ENCODE measurements at regions not wholly inside any gene's neighbourhood (a gene's known extent, or its start where the extent isn't known, plus 50 kb on each side); places are given as distances from the start of the nearest gene placed in this dataset.

DNA sequence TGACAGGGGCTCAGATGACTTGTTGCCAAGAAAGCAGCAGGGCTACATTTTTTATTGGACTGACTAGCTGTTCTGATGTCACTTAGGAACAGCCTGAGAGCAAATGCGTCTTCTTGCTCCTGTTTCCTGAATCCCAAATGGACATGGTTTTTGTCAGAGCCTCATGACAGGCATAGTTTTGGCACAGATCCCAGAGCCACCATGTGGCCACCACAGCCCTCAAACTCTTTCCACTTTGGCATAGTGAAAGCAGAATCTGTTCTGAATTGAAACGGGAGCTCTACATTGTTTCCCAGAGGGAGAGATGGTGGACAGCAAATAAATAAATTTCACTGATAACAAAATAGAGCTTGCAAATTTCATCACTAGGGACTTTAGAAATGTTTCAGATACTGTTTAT lies 222.2 kb downstream of the C11orf87 start:
- TF ChIP-seq CTCF (IDR thresholded peaks at IDR 0.05) (no peak), POLR2AphosphoS5 (IDR thresholded peaks at IDR 0.05) (peak in 3 of 4 donors; percentile 48 to 65 (median 62)), EP300 (IDR thresholded peaks at IDR 0.05) (no peak), POLR2A (IDR thresholded peaks at IDR 0.05) (no peak)
